Cerebellar cortex (tissue), 1 donor: ENCODE measurements at regions not wholly inside any gene's neighbourhood (a gene's known extent, or its start where the extent isn't known, plus 50 kb on each side); places are given as distances from the start of the nearest gene placed in this dataset.
A peak's percentile ranks its signal among the peaks of the same experiment; 100 is the strongest.

ENCODE experiments used
- DNase-seq: peaks from one replicate; pipeline ENCODE4 v3.0.0-alpha.2; 2015; ENCODE audit warnings: low spot score

- no peak for DNase-seq
These were observed 205.4 kb upstream of the SNX19 start for GRCh38 chr11:131121426-131122333.

- DNase-seq, result no peak
These were observed 206.2 kb upstream of the SNX19 start for GRCh38 chr11:131122448-131122847.

GRCh38 chr11:131129474-131129873 is 213.2 kb upstream of the SNX19 start:
- no peak for DNase-seq

GRCh38 chr11:131135611-131136010 is 219.3 kb upstream of the SNX19 start:
- DNase-seq, result no peak

- DNase-seq, result no peak
These were observed 220.2 kb upstream of the SNX19 start for GRCh38 chr11:131136486-131136885.

- no peak for DNase-seq
These were observed 220.8 kb upstream of the SNX19 start for GRCh38 chr11:131137046-131137445.

GRCh38 chr11:131138731-131139130 is 222.5 kb upstream of the SNX19 start:
- DNase-seq, result no peak

GRCh38 chr11:131145791-131146190 is 224.6 kb upstream of the NTM start:
- peak; percentile 75 for DNase-seq

- DNase-seq, result peak; percentile 94
These were observed 223.5 kb upstream of the NTM start for GRCh38 chr11:131146827-131147490.

- no peak for DNase-seq
These were observed 216.1 kb upstream of the NTM start for GRCh38 chr11:131154351-131154750.

- DNase-seq, result no peak
These were observed 212.7 kb upstream of the NTM start for GRCh38 chr11:131157678-131158077.

GRCh38 chr11:131160846-131161245 is 209.6 kb upstream of the NTM start:
- no peak for DNase-seq

- DNase-seq, result no peak
These were observed 206.8 kb upstream of the NTM start for GRCh38 chr11:131163613-131164012.

GRCh38 chr11:131165036-131165435 is 205.4 kb upstream of the NTM start:
- no peak for DNase-seq

GRCh38 chr11:131168839-131169713 is 201.3 kb upstream of the NTM start:
- DNase-seq, result no peak

GRCh38 chr11:131172011-131172410 is 198.4 kb upstream of the NTM start:
- DNase-seq, result no peak

GRCh38 chr11:131178020-131178419 is 192.4 kb upstream of the NTM start:
- DNase-seq, result no peak

GRCh38 chr11:131178596-131178995 is 191.8 kb upstream of the NTM start:
- no peak for DNase-seq

- no peak for DNase-seq
These were observed 190.6 kb upstream of the NTM start for GRCh38 chr11:131179836-131180235.

GRCh38 chr11:131185915-131186314 is 184.5 kb upstream of the NTM start:
- no peak for DNase-seq

GRCh38 chr11:131186629-131187101 is 183.8 kb upstream of the NTM start:
- no peak for DNase-seq

GRCh38 chr11:131190446-131190845 is 180.0 kb upstream of the NTM start:
- DNase-seq, result no peak
